Pancreas (tissue), 10 donors: ENCODE measurements at regions not wholly inside any gene's neighbourhood (a gene's known extent, or its start where the extent isn't known, plus 50 kb on each side); places are given as distances from the start of the nearest gene placed in this dataset.

Experiments used
- ATAC-seq, 4 donors: fragments of 200-7000 bp; cut with Tn5 transposase; one replicate each; pipeline versions ENCODE4 v1.8.0 to v1.9.1; 2020; ENCODE audit warnings: mild to moderate bottlenecking in 4 of 4, moderate library complexity in 4 of 4
- DNase-seq, 6 donors: peaks; one replicate each; pipeline ENCODE4 v3.0.0-alpha.2; 2020
- FAIRE-seq: peaks from 2 replicates; lab custom pipeline; 2012; peaks lifted over from hg19 to GRCh38; lab: Jason Lieb, UNC
- H3K27ac ChIP-seq, 4 donors: fragments of 200-600 bp; sonication (generic); 1 replicate in 3 of 4; 2 replicates in 1 of 4; pipeline versions ENCODE4 v1.5.0 to v1.8.0; 2020
- H3K27me3 ChIP-seq, 4 donors: fragments of 200-600 bp; one replicate each; pipeline ENCODE4 v1.8.0; 2021
- H3K36me3 ChIP-seq, 3 donors: fragments of 200-600 bp; sonication (generic) in 1 of 3; one replicate each; pipeline versions ENCODE4 v1.5.0 to v1.8.0; 2020 to 2021
- H3K4me1 ChIP-seq, 3 donors: fragments of 200-600 bp; one replicate each; pipeline ENCODE4 v1.8.0; 2021
- H3K4me3 ChIP-seq, 4 donors: fragments of 200-600 bp; sonication (generic) in 2 of 4; one replicate each; pipeline versions ENCODE4 v1.5.0 to v1.8.0; 2020 to 2021
- H3K9me3 ChIP-seq, 4 donors: fragments of 200-600 bp; one replicate each; pipeline ENCODE4 v1.8.0; 2021
- CTCF ChIP-seq, 4 donors: fragments of 200-600 bp; sonication (generic) in 3 of 4; IDR thresholded peaks; one replicate each; pipeline versions ENCODE4 v1.5.0 to v1.8.0; 2021; ENCODE audit warnings: antibody characterized with exemption in 4 of 4
- WGBS, 2 donors: extraction: QIAGEN DNeasy Blood & Tissue Kit; methylation state at CpG; one replicate each; pipeline ENCODE4 v1.1.7; 2013; 5-methylcytosine and 5-hydroxymethylcytosine counted together
- intact Hi-C, 3 donors: fragments of 100-400 bp; cut with DNase I; formaldehyde crosslinking; loops; one replicate each; pipeline versions ENCODE4 v1.11.1 to v1.14.2; 2022
- donor health status: healthy with polysubstance abuse.
- donor health status: DM: no; HTN: no; CAD: no; lungs with moderate emphysema.
- donor health status: DM: no; HTN: no; CAD: no.
- donor health status: control.
- donor health status: control.
- donor health status: Bipolar disorder and iron deficiency.
- donor health status: DM: yes; HTN: yes; CAD: no.
- donor health status: DM: no; HTN: no; CAD: no.
- donor health status: DM: no; HTN: no; CAD: no.
- donor health status: DM: yes; HTN: yes; CAD: no.

GRCh38 chr9:99307851-99308250, 85.8 kb downstream of the SEC61B start:
- no peaks in the 10 kb centered on the region for H3K27me3 ChIP-seq
- DNase-seq, result no peak
- FAIRE-seq, result no peak

DNA sequence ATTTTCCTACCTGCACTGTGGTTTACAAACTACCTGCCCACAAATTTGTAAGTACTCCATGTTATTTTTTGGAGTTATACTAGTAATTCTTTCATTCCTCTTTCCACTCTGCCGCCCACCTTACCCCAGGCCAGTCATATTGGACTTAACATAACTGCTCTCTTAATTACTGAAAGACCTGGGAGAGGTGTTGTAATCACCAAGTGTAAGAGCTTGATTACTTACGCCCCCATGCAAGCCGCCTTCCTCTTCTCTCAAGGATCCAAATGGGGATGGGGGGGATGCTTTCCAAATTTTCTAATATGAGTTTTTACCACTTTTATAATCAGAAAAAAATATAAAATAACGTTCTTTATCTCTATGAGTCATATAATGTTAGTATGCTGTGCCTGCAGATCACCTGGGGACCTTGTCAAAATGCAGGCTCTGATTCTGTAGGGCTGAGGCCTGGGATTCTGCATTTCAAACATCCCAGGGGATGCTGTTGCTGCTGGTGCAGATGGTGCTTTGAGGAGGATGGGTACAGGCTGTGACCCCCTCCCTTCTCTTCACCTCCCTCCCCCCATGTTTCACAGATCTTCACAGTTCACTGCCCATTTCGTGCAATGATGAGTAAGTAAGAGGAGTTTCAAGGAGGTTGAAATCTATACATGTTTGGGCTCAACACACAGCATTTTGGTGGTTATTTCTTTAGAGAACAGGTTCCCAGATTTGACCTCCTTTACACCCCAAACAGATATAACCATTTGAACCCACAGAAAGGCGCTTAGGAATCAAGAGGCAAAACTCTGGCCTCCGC, 87.3 kb downstream of the SEC61B start:
- H3K4me1 ChIP-seq, result no peaks in the 10 kb centered on the region
- H3K9me3 ChIP-seq, result no peaks in the 10 kb centered on the region
- intact Hi-C loops, result no loop called here
- H3K4me3 ChIP-seq, result no peak overlapping the region
- 84 to 88% methylated on average over 7 of the region's 7 CpGs for WGBS, 2 donors
- H3K36me3 ChIP-seq, result no peaks in the 10 kb centered on the region
- TF ChIP-seq CTCF (IDR thresholded peaks at IDR 0.05), result no peak
- FAIRE-seq, result no peak
- no peaks in the 10 kb centered on the region for H3K27me3 ChIP-seq
- no peak overlapping the region for H3K27ac ChIP-seq
- DNase-seq, result no peak
- ATAC-seq, result no peak

More at GRCh38 chr9:99307851-99308250, 85.8 kb downstream of the SEC61B start:
- intact Hi-C loops, result no loop called here
- Histone ChIP-seq H3K9me3 (no peaks in the 10 kb centered on the region), H3K27ac (no peak overlapping the region), H3K36me3 (no peaks in the 10 kb centered on the region), H3K4me3 (no peak overlapping the region), H3K4me1 (no peaks in the 10 kb centered on the region)
- WGBS, 2 donors, result 39 to 46% methylated on average over 4 of the region's 4 CpGs
- no peak for ATAC-seq
- no peak for TF ChIP-seq CTCF (IDR thresholded peaks at IDR 0.05)

- no peaks in the 10 kb centered on the region for H3K4me1 ChIP-seq
- WGBS, 2 donors, result 58 to 70% methylated on average over 2 of the region's 2 CpGs
- ATAC-seq (no peak), DNase-seq (no peak), FAIRE-seq (no peak)
- H3K27me3 ChIP-seq, result no peaks in the 10 kb centered on the region
- intact Hi-C loops, result no loop called here
- H3K4me3 ChIP-seq, result no peak overlapping the region
- no peak for TF ChIP-seq CTCF (IDR thresholded peaks at IDR 0.05)
- H3K27ac ChIP-seq, result no peak overlapping the region
- H3K9me3 ChIP-seq, result no peaks in the 10 kb centered on the region
- H3K36me3 ChIP-seq, result no peaks in the 10 kb centered on the region
Measured at GRCh38 chr9:99312736-99313135, 90.7 kb downstream of the SEC61B start.

- FAIRE-seq (no peak), ATAC-seq (no peak), DNase-seq (no peak)
- Histone ChIP-seq H3K4me3 (no peak overlapping the region), H3K9me3 (no peaks in the 10 kb centered on the region), H3K36me3 (no peaks in the 10 kb centered on the region), H3K4me1 (peaks cover 0 to 9% (median 0%) of the 10 kb centered on the region in 3 donors), H3K27ac (no peak overlapping the region), H3K27me3 (no peaks in the 10 kb centered on the region)
- 96 to 100% methylated on average over 1 of the region's 1 CpG for WGBS, 2 donors
- TF ChIP-seq CTCF (IDR thresholded peaks at IDR 0.05), result no peak
- intact Hi-C loops, result no loop called here
Measured at GRCh38 chr9:99319048-99319447, 97.0 kb downstream of the SEC61B start.

DNA sequence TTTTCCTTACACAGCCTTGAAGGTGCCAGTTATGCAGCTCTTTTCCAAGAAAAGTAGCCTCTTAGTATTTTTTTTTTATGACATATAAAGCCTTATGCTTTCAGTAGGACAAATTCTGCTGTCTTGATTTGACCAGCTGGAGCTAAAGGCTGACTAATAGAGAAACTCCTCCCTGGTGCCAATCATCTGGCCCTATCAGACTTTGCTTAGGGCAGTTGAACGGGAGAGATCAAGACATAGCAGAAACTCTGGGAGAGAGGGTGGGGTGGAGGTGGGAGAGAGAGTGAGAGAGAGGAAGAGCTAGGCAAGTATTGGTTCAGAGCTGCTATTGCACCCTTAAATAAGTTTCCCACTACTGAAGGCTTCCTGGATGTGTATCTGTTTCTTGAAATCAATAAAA, 100.2 kb downstream of the SEC61B start:
- no peak for FAIRE-seq
- TF ChIP-seq CTCF (IDR thresholded peaks at IDR 0.05), result no peak

More for the DNA sequence above, 100.2 kb downstream of the SEC61B start:
- ATAC-seq (peak in 3 of 4 donors; percentile 70 to 78 (median 78)), DNase-seq (no peak)
- no peaks in the 10 kb centered on the region for H3K27me3 ChIP-seq
- no peak overlapping the region for H3K27ac ChIP-seq
- 6 to 14% methylated on average over 1 of the region's 1 CpG for WGBS, 2 donors
- H3K36me3 ChIP-seq, result no peaks in the 10 kb centered on the region
- intact Hi-C loops, result no loop called here
- H3K9me3 ChIP-seq, result no peaks in the 10 kb centered on the region
- no peak overlapping the region for H3K4me3 ChIP-seq
- H3K4me1 ChIP-seq, result peaks cover 0 to 9% (median 0%) of the 10 kb centered on the region in 3 donors
